K562 (cell line): ENCODE measurements at regions not wholly inside any gene's neighbourhood (a gene's known extent, or its start where the extent isn't known, plus 50 kb on each side); places are given as distances from the start of the nearest gene placed in this dataset.

Experiments
- ETV6 ChIP-seq, 3 experiments: fragments of 150-350 bp in 1 of 3; sonication (generic) in 1 of 3; formaldehyde crosslinking in 1 of 3; IDR thresholded peaks; 2 replicates each; pipeline versions ENCODE4 v1.6.1 to v1.8.0; 2014 to 2022; ENCODE audit warnings: borderline replicate concordance in 2 of 3, low read depth in 2 of 3, antibody characterized with exemption in 1 of 3, low read length in 1 of 3, mild to moderate bottlenecking in 1 of 3, missing genetic modification reagents in 1 of 3
- JUN ChIP-seq, 2 experiments: sonication (generic) in 1 of 2; formaldehyde crosslinking in 1 of 2; IDR thresholded peaks; 2 replicates each; pipeline versions ENCODE4 v1.6.1 to v1.8.0; 2012 to 2022; ENCODE audit warnings: borderline replicate concordance in 2 of 2, mild to moderate bottlenecking in 2 of 2, improper control_type of control experiment in 1 of 2, low read depth in 1 of 2, low read length in 1 of 2, missing genetic modification reagents in 1 of 2
- SAFB2 ChIP-seq: fragments of 200-400 bp; formaldehyde crosslinking; IDR thresholded peaks from 2 replicates; pipeline ENCODE4 v1.6.1; 2018; ENCODE audit warnings: borderline replicate concordance, low read length, low read depth, moderate library complexity; ENCODE audit not compliant: severe bottlenecking
- ZC3H8 ChIP-seq: fragments of 450-650 bp; IDR thresholded peaks from 2 replicates; pipeline ENCODE4 v1.6.1; 2017
- ZNF197 ChIP-seq: fragments of 200-800 bp; sonication (Bioruptor generic); IDR thresholded peaks from 2 replicates; pipeline ENCODE4 v1.6.1; 2016; ENCODE audit warnings: low read depth, missing genetic modification characterization, missing compliant biosample characterization

DNA sequence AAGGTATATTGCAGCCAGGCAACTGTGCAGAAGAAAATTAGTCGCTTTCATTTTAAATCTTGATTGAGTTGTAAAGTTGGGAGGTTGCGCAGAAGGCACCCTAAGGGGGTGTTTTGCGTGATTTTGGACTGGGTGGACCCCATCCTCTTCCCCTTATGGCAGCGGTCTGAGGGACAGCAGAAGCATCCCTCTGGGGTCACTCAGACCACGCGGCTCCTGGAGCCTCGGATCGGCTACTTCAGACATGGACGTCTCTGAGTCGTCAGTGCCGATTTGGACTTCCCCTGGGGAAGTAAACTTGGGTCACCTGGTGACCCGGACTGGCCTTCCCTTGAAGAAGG, 639.0 kb upstream of the DPP6 start:
- TF ChIP-seq ZNF197 (CRISPR knock-in tag) (no peak), SAFB2 (no peak), ZC3H8 (no peak), ETV6 (IDR thresholded peaks at IDR 0.05; ENCODE audit: borderline replicate concordance in 1 of 2, low read depth in 2 of 2, low read length in 1 of 2) (no peak; a peak in 1 of 4 replicates), ETV6 (CRISPR knock-in tag; IDR thresholded peaks at IDR 0.05; ENCODE audit: borderline replicate concordance) (no peak), JUN (IDR thresholded peaks at IDR 0.05; ENCODE audit: borderline replicate concordance, low read depth, low read length) (no peak), JUN (CRISPR knock-in tag; IDR thresholded peaks at IDR 0.05; ENCODE audit: borderline replicate concordance) (no peak)
